Occipital lobe (tissue), 1 donor: ENCODE measurements at regions not wholly inside any gene's neighbourhood (a gene's known extent, or its start where the extent isn't known, plus 50 kb on each side); places are given as distances from the start of the nearest gene placed in this dataset.

Experiments
- DNase-seq: peaks from one replicate; lab custom pipeline; 2025; lab: John Stamatoyannopoulos, UW

GRCh38 chr13:65889368-65889767, 1340.8 kb downstream of the PCDH9 start:
- no peak for DNase-seq

DNA sequence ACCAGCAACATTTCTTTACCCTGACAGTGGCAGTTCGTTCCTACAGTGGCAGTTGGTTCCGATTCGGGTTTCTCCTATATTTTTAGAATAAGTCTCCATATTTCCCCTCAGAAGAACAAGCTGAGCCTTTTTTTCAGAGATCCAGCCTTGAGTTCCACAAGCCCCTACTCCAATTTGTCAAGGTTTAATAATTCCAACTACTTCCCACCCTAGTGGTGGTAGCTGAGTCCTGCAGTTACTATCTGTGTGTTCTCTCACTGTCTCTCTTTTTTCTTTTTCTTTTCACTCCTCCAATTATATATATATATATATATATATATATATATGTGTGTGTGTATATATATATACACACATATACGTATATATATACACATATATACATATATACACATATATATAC, 1347.3 kb downstream of the PCDH9 start:
- no peak for DNase-seq

DNA sequence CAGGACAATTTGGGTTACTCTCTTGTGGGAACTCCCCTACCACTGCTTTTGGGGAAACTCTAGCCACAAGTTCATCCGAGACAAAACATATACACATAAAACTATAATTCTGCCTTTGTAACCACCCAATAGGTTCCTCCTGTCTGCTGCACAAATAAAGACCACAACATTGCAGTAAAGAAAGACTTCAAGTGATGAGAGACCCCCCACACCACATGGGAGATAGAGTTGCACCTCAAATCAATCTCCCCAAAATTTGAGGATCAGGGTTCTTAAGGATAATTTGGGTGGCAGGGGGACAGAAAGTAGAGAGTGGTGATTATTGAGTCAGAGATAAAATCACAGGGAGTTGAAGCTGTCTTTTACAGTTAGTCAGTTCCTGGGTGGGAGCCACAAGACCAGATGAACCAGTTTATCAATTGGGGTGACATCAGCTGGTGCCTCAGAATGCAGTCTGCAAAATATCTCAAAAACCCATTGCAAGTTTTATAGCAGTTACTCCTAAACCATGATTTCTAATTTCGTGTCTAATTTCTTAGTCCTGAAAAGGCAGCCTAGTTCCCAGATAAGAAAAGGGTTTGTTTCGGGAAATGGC, 1348.5 kb downstream of the PCDH9 start:
- DNase-seq = no peak

DNA sequence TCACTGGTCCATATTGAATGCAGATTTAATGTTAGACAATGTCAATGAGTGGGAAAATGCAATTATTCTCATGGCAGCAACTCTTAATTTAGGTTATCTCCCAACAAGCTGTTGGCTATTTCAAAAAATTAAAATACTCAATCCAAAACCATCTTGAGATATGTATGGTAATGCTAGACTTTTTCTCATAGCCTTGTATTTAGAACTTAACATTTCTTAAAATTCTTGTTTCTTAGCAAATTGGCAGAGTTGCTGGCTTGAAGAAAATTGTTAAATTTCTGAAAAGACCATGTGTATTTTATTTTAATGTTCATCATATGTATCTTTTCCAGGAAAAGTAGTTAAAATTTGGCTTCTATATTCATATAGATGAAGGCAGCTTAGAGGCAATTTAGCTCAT, 1355.1 kb downstream of the PCDH9 start:
- DNase-seq = no peak

GRCh38 chr13:65872448-65872847, 1357.7 kb downstream of the PCDH9 start:
- DNase-seq = no peak

DNA sequence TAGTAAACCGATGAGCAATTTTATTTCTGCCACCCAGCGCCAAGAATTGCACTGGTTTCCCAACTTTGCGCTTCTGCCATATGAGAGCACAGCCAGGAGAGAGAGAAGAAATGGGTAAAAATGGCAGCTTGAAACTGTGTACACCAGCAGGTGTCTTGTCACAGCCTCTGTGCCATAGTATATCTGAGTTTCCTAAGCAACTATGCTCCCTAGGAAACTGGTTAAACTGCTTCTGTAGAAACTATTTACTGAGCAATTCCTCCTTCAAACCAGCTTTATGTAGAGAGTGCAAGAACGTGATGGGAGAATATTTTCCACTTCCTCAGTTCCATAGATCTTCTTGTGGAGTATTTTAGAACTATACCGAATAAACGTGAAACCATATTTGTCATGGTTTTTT, 1361.3 kb downstream of the PCDH9 start:
- DNase-seq = no peak

DNA sequence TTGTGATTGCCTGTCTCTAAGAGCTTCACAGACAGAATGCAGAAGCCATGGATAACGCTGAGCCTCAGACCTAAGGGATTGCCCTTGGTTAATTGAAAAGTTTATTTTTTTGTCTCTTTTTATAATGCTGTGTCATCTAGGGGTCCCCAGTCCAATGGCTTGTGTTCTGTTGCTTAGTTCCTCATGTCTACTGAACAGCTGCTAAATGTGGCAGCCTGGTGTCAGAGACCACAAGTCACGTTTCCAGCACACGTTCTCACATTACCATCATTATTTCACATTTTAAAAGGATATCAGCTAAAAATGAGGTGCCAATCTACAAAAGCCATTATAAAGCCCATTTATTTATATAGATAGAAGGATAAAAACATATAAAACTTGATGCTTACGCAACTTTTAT, 1362.0 kb downstream of the PCDH9 start:
- DNase-seq = no peak

DNA sequence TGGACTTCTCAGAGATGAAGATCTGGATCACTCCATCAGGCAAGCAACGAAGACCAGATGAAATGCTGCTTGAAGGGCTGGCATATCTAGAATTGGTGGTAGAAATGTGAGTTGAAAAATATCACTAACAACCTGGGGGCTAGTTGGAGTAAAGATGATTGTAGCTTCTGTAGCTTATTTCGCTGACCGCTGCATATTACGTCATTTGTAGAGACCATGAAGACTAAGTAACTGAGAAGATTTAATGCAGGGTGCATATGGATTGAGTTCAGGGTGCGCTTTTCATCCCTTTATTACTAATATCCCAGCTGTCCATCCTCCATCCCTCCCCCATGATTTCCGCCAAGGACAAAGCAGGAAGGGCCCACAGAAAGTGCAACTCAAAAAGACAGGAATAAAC, 1364.0 kb downstream of the PCDH9 start:
- no peak for DNase-seq

- no peak for DNase-seq
Observed at GRCh38 chr13:65865206-65865605, 1364.9 kb downstream of the PCDH9 start.

- DNase-seq = no peak
Observed at GRCh38 chr13:65864039-65864438, 1366.1 kb downstream of the PCDH9 start.

DNA sequence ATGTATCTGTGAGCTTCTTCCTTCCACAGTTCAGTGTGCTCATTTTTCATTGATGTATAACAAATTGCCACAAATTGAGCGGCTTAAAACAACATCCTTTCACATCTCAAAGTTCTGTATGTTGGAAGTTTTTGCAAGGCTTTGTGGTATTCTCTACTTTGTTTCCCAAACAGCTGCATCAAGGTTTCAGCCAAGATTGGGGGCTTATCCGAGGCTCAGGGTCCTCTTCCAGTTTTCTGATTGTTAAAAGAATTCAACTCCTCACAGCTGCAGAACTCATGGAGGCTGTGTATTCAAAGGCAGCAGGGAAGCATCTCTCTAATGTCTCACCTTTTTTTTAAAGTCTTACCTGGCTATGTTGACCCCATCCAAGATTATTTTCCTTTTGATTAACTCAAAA, 1369.8 kb downstream of the PCDH9 start:
- no peak for DNase-seq

- no peak for DNase-seq
Observed at GRCh38 chr13:65857942-65858565, 1372.1 kb downstream of the PCDH9 start.

DNA sequence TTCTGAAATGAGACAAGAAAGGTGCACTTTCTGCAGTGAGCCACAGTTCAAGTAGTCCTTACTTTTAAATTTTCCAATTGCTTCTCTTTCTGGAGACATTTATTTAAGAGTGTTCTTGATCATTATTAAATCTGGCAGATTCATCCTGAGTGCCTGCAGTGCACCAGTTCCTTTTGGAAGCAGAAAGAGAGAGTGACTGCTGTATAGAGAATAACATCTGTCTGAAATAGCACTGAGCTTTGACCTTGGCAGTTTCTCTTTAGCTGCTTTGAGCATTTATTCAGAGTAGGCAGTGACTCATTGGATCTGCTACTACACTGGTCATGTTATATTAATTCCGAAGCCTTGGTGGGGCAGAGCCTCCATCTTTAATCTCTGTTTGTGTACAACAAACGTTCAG, 1373.7 kb downstream of the PCDH9 start:
- no peak for DNase-seq

GRCh38 chr13:65855242-65855805, 1374.8 kb downstream of the PCDH9 start:
- DNase-seq = no peak

GRCh38 chr13:65854431-65854830, 1375.7 kb downstream of the PCDH9 start:
- no peak for DNase-seq

GRCh38 chr13:65844266-65844841, 1385.8 kb downstream of the PCDH9 start:
- DNase-seq = no peak

GRCh38 chr13:65843314-65843731, 1386.8 kb downstream of the PCDH9 start:
- DNase-seq = no peak

- DNase-seq = no peak
Observed at GRCh38 chr13:65841156-65841555, 1389.0 kb downstream of the PCDH9 start.

- no peak for DNase-seq
Observed at GRCh38 chr13:65836066-65836465, 1394.1 kb downstream of the PCDH9 start.

DNA sequence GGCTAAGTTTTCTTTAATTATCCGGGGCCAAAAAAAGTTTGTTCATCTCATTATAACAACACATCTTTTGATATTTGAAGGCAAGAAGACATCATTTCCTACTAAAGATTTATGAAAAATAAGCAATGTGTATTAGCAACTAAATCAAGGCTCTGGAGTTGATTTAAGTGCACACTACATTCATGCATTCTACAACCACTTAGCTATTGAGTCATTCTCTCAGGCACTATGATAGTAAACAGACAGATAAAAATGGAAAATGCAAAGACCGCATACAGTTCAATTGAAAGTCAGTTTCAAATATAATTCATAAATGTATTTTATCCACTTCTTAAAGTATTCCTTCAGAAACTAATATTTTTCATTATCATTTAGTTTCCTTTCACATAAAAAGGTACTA, 1395.2 kb downstream of the PCDH9 start:
- no peak for DNase-seq

DNA sequence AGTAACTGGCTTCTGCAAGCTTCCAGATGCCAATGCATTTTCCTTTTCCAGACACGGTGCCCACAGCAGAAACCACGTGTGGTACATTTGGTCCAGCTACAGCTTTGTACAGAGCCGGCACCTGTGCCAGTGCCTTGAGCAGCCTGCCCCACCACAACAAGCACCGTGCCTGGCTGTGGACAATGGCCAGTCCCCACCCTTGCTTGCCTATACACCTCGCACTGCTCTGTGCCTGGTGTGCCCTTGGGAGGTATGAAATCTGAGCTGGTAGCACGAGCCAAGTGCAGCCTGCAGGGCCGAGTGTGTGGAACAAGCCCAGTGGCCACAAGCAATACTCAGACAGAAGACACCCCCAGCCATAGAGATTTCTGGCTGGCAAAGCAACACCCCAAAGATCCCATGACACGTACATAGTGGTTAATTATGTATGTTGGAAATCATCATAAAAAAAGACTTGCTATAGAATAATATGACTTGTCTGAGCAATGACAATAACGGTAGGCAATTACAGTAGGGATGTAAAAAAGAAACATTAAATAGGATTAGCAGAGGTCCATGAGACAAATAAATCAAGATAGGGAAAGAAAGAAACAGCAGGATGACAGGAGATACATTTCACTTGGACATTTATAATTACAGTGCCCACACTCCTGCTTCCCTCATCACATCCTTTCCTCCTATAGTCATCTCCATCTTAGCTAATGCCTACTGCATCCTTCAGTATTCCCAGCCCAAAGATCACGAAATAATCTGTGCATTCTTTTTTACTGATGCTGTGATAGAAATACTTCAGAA, 1399.5 kb downstream of the PCDH9 start:
- DNase-seq = no peak
